Keratinocyte (primary cell): ENCODE measurements at regions not wholly inside any gene's neighbourhood (a gene's known extent, or its start where the extent isn't known, plus 50 kb on each side); places are given as distances from the start of the nearest gene placed in this dataset.

Experiments used
- DNase-seq: peaks from one replicate; pipeline ENCODE4 v3.0.0-alpha.2; 2011; ENCODE audit warnings: low read depth, missing footprints, low spot score
- FAIRE-seq: peaks from 2 replicates; lab custom pipeline; 2011; peaks lifted over from hg19 to GRCh38; lab: Jason Lieb, UNC
- H2AFZ ChIP-seq: 2 replicates; pipeline ENCODE4 v1.6.0; 2012; ENCODE audit warnings: low read length, control low read depth, inconsistent platforms; ENCODE audit not compliant: control insufficient read depth
- H3K27ac ChIP-seq: 2 replicates; pipeline ENCODE4 v1.5.1; 2011; ENCODE audit warnings: low read length; ENCODE audit not compliant: control insufficient read depth, insufficient read depth
- H3K27me3 ChIP-seq: 3 replicates; pipeline ENCODE4 v1.6.0; 2011; ENCODE audit warnings: low read length; ENCODE audit not compliant: control insufficient read depth, insufficient read depth; ENCODE audit errors: extremely low read depth
- H3K36me3 ChIP-seq, 2 experiments: 2 replicates in 1 of 2; 3 replicates in 1 of 2; pipeline ENCODE4 v1.5.1; 2011; ENCODE audit warnings: low read length in 2 of 2, mild to moderate bottlenecking in 1 of 2; ENCODE audit not compliant: control insufficient read depth in 2 of 2, insufficient read depth in 2 of 2; ENCODE audit errors: extremely low read depth in 1 of 2
- H3K4me1 ChIP-seq: 3 replicates; pipeline ENCODE4 v1.5.1; 2011; ENCODE audit warnings: low read length; ENCODE audit not compliant: control insufficient read depth, insufficient read depth; ENCODE audit errors: extremely low read depth
- H3K4me2 ChIP-seq: 3 replicates; pipeline ENCODE4 v1.6.0; 2011; ENCODE audit warnings: low read depth, low read length; ENCODE audit not compliant: control insufficient read depth, insufficient read depth; ENCODE audit errors: extremely low read depth
- H3K4me3 ChIP-seq, 3 experiments: fragments of 200-600 bp in 1 of 3; sonication (generic) in 1 of 3; 2 replicates in 2 of 3; 3 replicates in 1 of 3; pipeline ENCODE4 v1.5.1; 2011 to 2016; ENCODE audit warnings: low read length in 3 of 3, mild to moderate bottlenecking in 3 of 3, control low read depth in 2 of 3, inconsistent platforms in 1 of 3, low read depth in 1 of 3, mixed read lengths in 1 of 3, mixed run types in 1 of 3, moderate library complexity in 1 of 3; ENCODE audit not compliant: control insufficient read depth in 2 of 3, insufficient read depth in 2 of 3; ENCODE audit errors: extremely low read depth in 1 of 3
- H3K79me2 ChIP-seq: 2 replicates; pipeline ENCODE4 v1.6.0; 2012; ENCODE audit warnings: low read length; ENCODE audit not compliant: control insufficient read depth, insufficient read depth
- H3K9ac ChIP-seq: 3 replicates; pipeline ENCODE4 v1.6.0; 2011; ENCODE audit warnings: low read length; ENCODE audit not compliant: control insufficient read depth, insufficient read depth; ENCODE audit errors: extremely low read depth
- H3K9me1 ChIP-seq: 3 replicates; pipeline ENCODE4 v1.6.0; 2011; ENCODE audit warnings: low read length; ENCODE audit not compliant: control insufficient read depth, insufficient read depth; ENCODE audit errors: extremely low read depth
- H3K9me3 ChIP-seq: 2 replicates; pipeline ENCODE4 v1.5.1; 2012; ENCODE audit warnings: low read depth, low read length; ENCODE audit not compliant: control insufficient read depth
- H4K20me1 ChIP-seq: 3 replicates; pipeline ENCODE4 v1.6.0; 2011; ENCODE audit warnings: low read length; ENCODE audit not compliant: control insufficient read depth, insufficient read depth; ENCODE audit errors: extremely low read depth
- EZH2 ChIP-seq: IDR thresholded peaks from one replicate; pipeline ENCODE4 v1.6.1; 2012; ENCODE audit warnings: inconsistent platforms, mild to moderate bottlenecking, low read length, moderate library complexity
- dilution Hi-C: fragments of 300-500 bp; cut with MboI; formaldehyde crosslinking; loops from one replicate; pipeline ENCODE4 v1.7.0; 2020; ENCODE audit warnings: low sequenced_read_pairs; ENCODE audit not compliant: extremely low pct_ligation_motif_present
- TF ChIP-seq, protein P1 (sequence below), 3 experiments: IDR thresholded peaks in 1 of 3; conservative IDR thresholded peaks in 1 of 3; optimal IDR thresholded peaks in 1 of 3; 2 replicates in 2 of 3; 3 replicates in 1 of 3; pipeline versions ENCODE3 to v1.5.1; 2011; ENCODE audit warnings: low read length in 3 of 3, mild to moderate bottlenecking in 3 of 3, moderate library complexity in 2 of 3, control low read depth in 1 of 3, inconsistent platforms in 1 of 3; ENCODE audit not compliant: insufficient read depth in 2 of 3; ENCODE audit errors: extremely low read depth in 1 of 3

DNA sequence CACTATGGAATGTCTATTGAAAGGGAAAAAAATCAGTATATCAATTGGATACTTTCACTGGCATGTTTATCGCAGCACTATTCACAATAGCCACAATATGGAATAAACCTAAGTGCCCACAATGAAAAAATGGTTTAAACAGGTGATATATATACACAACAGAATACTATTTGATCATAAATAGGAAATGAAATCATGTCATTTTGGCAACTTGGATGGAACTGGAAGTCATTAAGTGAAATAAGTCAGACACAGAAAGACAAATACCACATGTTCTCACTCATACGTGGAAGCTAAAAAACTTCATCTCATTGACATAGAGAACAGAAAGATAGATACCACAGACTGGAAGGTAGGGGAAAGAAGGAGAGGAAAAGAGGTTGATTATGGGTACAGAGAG is 471.6 kb upstream of the FTMT start:
- Histone ChIP-seq H3K27ac (no peak overlapping the region), H3K4me1 (no peaks in the 10 kb centered on the region), H3K36me3 (no peaks in the 10 kb centered on the region), H3K9me3 (no peaks in the 10 kb centered on the region), H2AFZ (no peak overlapping the region), H4K20me1 (no peaks in the 10 kb centered on the region), H3K27me3 (no peaks in the 10 kb centered on the region), H3K4me3 (no peak overlapping the region), H3K4me2 (no peak overlapping the region), H3K9me1 (no peaks in the 10 kb centered on the region), H3K9ac (no peak overlapping the region), H3K79me2 (no peaks in the 10 kb centered on the region)
- dilution Hi-C loops: no loop called here
- FAIRE-seq (no peak), DNase-seq (no peak)
- TF ChIP-seq, protein P1, sequence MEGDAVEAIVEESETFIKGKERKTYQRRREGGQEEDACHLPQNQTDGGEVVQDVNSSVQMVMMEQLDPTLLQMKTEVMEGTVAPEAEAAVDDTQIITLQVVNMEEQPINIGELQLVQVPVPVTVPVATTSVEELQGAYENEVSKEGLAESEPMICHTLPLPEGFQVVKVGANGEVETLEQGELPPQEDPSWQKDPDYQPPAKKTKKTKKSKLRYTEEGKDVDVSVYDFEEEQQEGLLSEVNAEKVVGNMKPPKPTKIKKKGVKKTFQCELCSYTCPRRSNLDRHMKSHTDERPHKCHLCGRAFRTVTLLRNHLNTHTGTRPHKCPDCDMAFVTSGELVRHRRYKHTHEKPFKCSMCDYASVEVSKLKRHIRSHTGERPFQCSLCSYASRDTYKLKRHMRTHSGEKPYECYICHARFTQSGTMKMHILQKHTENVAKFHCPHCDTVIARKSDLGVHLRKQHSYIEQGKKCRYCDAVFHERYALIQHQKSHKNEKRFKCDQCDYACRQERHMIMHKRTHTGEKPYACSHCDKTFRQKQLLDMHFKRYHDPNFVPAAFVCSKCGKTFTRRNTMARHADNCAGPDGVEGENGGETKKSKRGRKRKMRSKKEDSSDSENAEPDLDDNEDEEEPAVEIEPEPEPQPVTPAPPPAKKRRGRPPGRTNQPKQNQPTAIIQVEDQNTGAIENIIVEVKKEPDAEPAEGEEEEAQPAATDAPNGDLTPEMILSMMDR (optimal IDR thresholded peaks at IDR 0.05 in 1 of 3, IDR thresholded peaks at IDR 0.05 in 1 of 3, conservative IDR thresholded peaks at IDR 0.05 in 1 of 3; ENCODE audit: extremely low read depth in 1 of 3, insufficient read depth in 2 of 3, low read length in 3 of 3): no peak
- TF ChIP-seq EZH2: no peak

GRCh38 chr5:121384359-121384758 is 467.3 kb upstream of the FTMT start:
- DNase-seq (no peak), FAIRE-seq (no peak)
- dilution Hi-C loops: no loop called here
- Histone ChIP-seq H3K27me3 (no peaks in the 10 kb centered on the region), H3K4me1 (no peaks in the 10 kb centered on the region), H3K9ac (no peak overlapping the region), H3K9me3 (no peaks in the 10 kb centered on the region), H3K9me1 (no peaks in the 10 kb centered on the region), H3K79me2 (no peaks in the 10 kb centered on the region), H3K4me3 (no peak overlapping the region), H3K27ac (no peak overlapping the region), H4K20me1 (no peaks in the 10 kb centered on the region), H2AFZ (no peak overlapping the region), H3K4me2 (no peak overlapping the region), H3K36me3 (no peaks in the 10 kb centered on the region)
- no peak for TF ChIP-seq EZH2
- TF ChIP-seq, protein P1 (optimal IDR thresholded peaks at IDR 0.05 in 1 of 3, IDR thresholded peaks at IDR 0.05 in 1 of 3, conservative IDR thresholded peaks at IDR 0.05 in 1 of 3; ENCODE audit: extremely low read depth in 1 of 3, insufficient read depth in 2 of 3, low read length in 3 of 3): no peak
